BLaER1 (cell line): ENCODE measurements at regions not wholly inside any gene's neighbourhood (a gene's known extent, or its start where the extent isn't known, plus 50 kb on each side); places are given as distances from the start of the nearest gene placed in this dataset.

Experiments
- H3K27ac ChIP-seq: shearing (Covaris generic); formaldehyde crosslinking; 2 replicates; pipeline ENCODE4 v1.8.1; 2022
- H3K27me3 ChIP-seq: shearing (Covaris generic); formaldehyde crosslinking; 2 replicates; pipeline ENCODE4 v1.8.1; 2022
- H3K36me3 ChIP-seq: shearing (Covaris generic); formaldehyde crosslinking; 2 replicates; pipeline ENCODE4 v1.8.1; 2022
- H3K4me1 ChIP-seq: shearing (Covaris generic); formaldehyde crosslinking; 2 replicates; pipeline ENCODE4 v1.8.1; 2022
- H3K4me2 ChIP-seq: shearing (Covaris generic); formaldehyde crosslinking; 2 replicates; pipeline ENCODE4 v1.8.1; 2022
- H3K4me3 ChIP-seq: shearing (Covaris generic); formaldehyde crosslinking; 2 replicates; pipeline ENCODE4 v1.8.1; 2022
- H3K9ac ChIP-seq: shearing (Covaris generic); formaldehyde crosslinking; 2 replicates; pipeline ENCODE4 v1.8.1; 2022
- H3K9me3 ChIP-seq: shearing (Covaris generic); formaldehyde crosslinking; 2 replicates; pipeline ENCODE4 v1.8.1; 2022
- H4K20me1 ChIP-seq: shearing (Covaris generic); formaldehyde crosslinking; 2 replicates; pipeline ENCODE4 v1.8.1; 2022
- Cebpa-rat ChIP-seq: shearing (Covaris generic); IDR thresholded peaks from 2 replicates; pipeline ENCODE4 v1.8.1; 2022

- Histone ChIP-seq H3K36me3 (no peaks in the 10 kb centered on the region), H3K27me3 (no peaks in the 10 kb centered on the region), H3K9me3 (no peaks in the 10 kb centered on the region), H3K27ac (no peak overlapping the region), H3K4me3 (no peak overlapping the region), H3K9ac (no peak overlapping the region), H3K4me1 (no peaks in the 10 kb centered on the region), H3K4me2 (no peak overlapping the region), H4K20me1 (no peaks in the 10 kb centered on the region)
- TF ChIP-seq Cebpa-rat, result no peak
These were observed 131.8 kb upstream of the HNRNPA3 start for GRCh38 chr2:177080746-177081284.

GRCh38 chr2:177084607-177085006 lies 128.0 kb upstream of the HNRNPA3 start:
- Histone ChIP-seq H3K27ac (no peak overlapping the region), H3K27me3 (no peaks in the 10 kb centered on the region), H4K20me1 (no peaks in the 10 kb centered on the region), H3K36me3 (no peaks in the 10 kb centered on the region), H3K4me2 (no peak overlapping the region), H3K9ac (no peak overlapping the region), H3K4me3 (no peak overlapping the region), H3K4me1 (no peaks in the 10 kb centered on the region), H3K9me3 (no peaks in the 10 kb centered on the region)
- no peak for TF ChIP-seq Cebpa-rat

- no peaks in the 10 kb centered on the region for H3K9me3 ChIP-seq
- no peak overlapping the region for H3K4me3 ChIP-seq
- no peaks in the 10 kb centered on the region for H3K36me3 ChIP-seq
- no peaks in the 10 kb centered on the region for H3K27me3 ChIP-seq
- H3K4me2 ChIP-seq, result no peak overlapping the region
- H3K4me1 ChIP-seq, result no peaks in the 10 kb centered on the region
- TF ChIP-seq Cebpa-rat, result no peak
- no peak overlapping the region for H3K9ac ChIP-seq
- no peaks in the 10 kb centered on the region for H4K20me1 ChIP-seq
- no peak overlapping the region for H3K27ac ChIP-seq
These were observed 124.1 kb upstream of the HNRNPA3 start for GRCh38 chr2:177088529-177088928.

GRCh38 chr2:177090967-177091366 lies 121.6 kb upstream of the HNRNPA3 start:
- no peaks in the 10 kb centered on the region for H4K20me1 ChIP-seq
- no peaks in the 10 kb centered on the region for H3K9me3 ChIP-seq
- no peaks in the 10 kb centered on the region for H3K4me1 ChIP-seq
- H3K27me3 ChIP-seq, result no peaks in the 10 kb centered on the region
- no peaks in the 10 kb centered on the region for H3K36me3 ChIP-seq
- no peak for TF ChIP-seq Cebpa-rat
- no peak overlapping the region for H3K4me2 ChIP-seq
- H3K27ac ChIP-seq, result no peak overlapping the region
- no peak overlapping the region for H3K9ac ChIP-seq
- H3K4me3 ChIP-seq, result no peak overlapping the region

- TF ChIP-seq Cebpa-rat, result no peak
- Histone ChIP-seq H4K20me1 (no peaks in the 10 kb centered on the region), H3K27me3 (no peaks in the 10 kb centered on the region), H3K36me3 (no peaks in the 10 kb centered on the region), H3K27ac (no peak overlapping the region), H3K4me3 (no peak overlapping the region), H3K4me2 (no peak overlapping the region), H3K9ac (no peak overlapping the region), H3K4me1 (no peaks in the 10 kb centered on the region), H3K9me3 (no peaks in the 10 kb centered on the region)
These were observed 119.2 kb upstream of the HNRNPA3 start for GRCh38 chr2:177093371-177093770.

- no peak overlapping the region for H3K27ac ChIP-seq
- no peaks in the 10 kb centered on the region for H3K9me3 ChIP-seq
- H3K4me2 ChIP-seq, result no peak overlapping the region
- TF ChIP-seq Cebpa-rat, result no peak
- no peaks in the 10 kb centered on the region for H3K27me3 ChIP-seq
- no peaks in the 10 kb centered on the region for H4K20me1 ChIP-seq
- H3K4me1 ChIP-seq, result no peaks in the 10 kb centered on the region
- H3K9ac ChIP-seq, result no peak overlapping the region
- H3K36me3 ChIP-seq, result no peaks in the 10 kb centered on the region
- H3K4me3 ChIP-seq, result no peak overlapping the region
These were observed 114.5 kb upstream of the HNRNPA3 start for GRCh38 chr2:177098001-177098613.

- no peak overlapping the region for H3K4me3 ChIP-seq
- TF ChIP-seq Cebpa-rat, result no peak
- no peak overlapping the region for H3K9ac ChIP-seq
- H3K36me3 ChIP-seq, result no peaks in the 10 kb centered on the region
- H3K4me2 ChIP-seq, result no peak overlapping the region
- no peaks in the 10 kb centered on the region for H3K27me3 ChIP-seq
- no peaks in the 10 kb centered on the region for H3K9me3 ChIP-seq
- H3K27ac ChIP-seq, result no peak overlapping the region
- no peaks in the 10 kb centered on the region for H3K4me1 ChIP-seq
- no peaks in the 10 kb centered on the region for H4K20me1 ChIP-seq
These were observed 110.7 kb upstream of the HNRNPA3 start for GRCh38 chr2:177101930-177102329.

GRCh38 chr2:177106212-177106611 lies 106.4 kb upstream of the HNRNPA3 start:
- Histone ChIP-seq H3K9ac (no peak overlapping the region), H3K4me1 (no peaks in the 10 kb centered on the region), H3K4me3 (no peak overlapping the region), H3K27me3 (no peaks in the 10 kb centered on the region), H3K4me2 (no peak overlapping the region), H3K36me3 (no peaks in the 10 kb centered on the region), H3K9me3 (no peaks in the 10 kb centered on the region), H3K27ac (no peak overlapping the region), H4K20me1 (no peaks in the 10 kb centered on the region)
- no peak for TF ChIP-seq Cebpa-rat

GRCh38 chr2:177108890-177109289 lies 103.7 kb upstream of the HNRNPA3 start:
- Histone ChIP-seq H3K4me1 (no peaks in the 10 kb centered on the region), H3K36me3 (no peaks in the 10 kb centered on the region), H3K4me3 (no peak overlapping the region), H3K27me3 (no peaks in the 10 kb centered on the region), H3K9ac (no peak overlapping the region), H3K27ac (no peak overlapping the region), H3K9me3 (no peaks in the 10 kb centered on the region), H3K4me2 (no peak overlapping the region), H4K20me1 (no peaks in the 10 kb centered on the region)
- TF ChIP-seq Cebpa-rat, result no peak

- TF ChIP-seq Cebpa-rat, result no peak
- Histone ChIP-seq H3K4me3 (no peak overlapping the region), H4K20me1 (no peaks in the 10 kb centered on the region), H3K9ac (no peak overlapping the region), H3K36me3 (no peaks in the 10 kb centered on the region), H3K27ac (no peak overlapping the region), H3K27me3 (no peaks in the 10 kb centered on the region), H3K4me2 (no peak overlapping the region), H3K4me1 (no peaks in the 10 kb centered on the region), H3K9me3 (no peaks in the 10 kb centered on the region)
These were observed 97.9 kb upstream of the HNRNPA3 start for GRCh38 chr2:177114712-177115111.

GRCh38 chr2:177117755-177118154 lies 94.8 kb upstream of the HNRNPA3 start:
- Histone ChIP-seq H3K4me1 (no peaks in the 10 kb centered on the region), H3K9me3 (no peaks in the 10 kb centered on the region), H3K4me2 (no peak overlapping the region), H3K27me3 (no peaks in the 10 kb centered on the region), H3K9ac (no peak overlapping the region), H3K27ac (no peak overlapping the region), H3K36me3 (no peaks in the 10 kb centered on the region), H4K20me1 (no peaks in the 10 kb centered on the region), H3K4me3 (no peak overlapping the region)
- TF ChIP-seq Cebpa-rat, result no peak
